H1 (cell line): ENCODE measurements at regions not wholly inside any gene's neighbourhood (a gene's known extent, or its start where the extent isn't known, plus 50 kb on each side); places are given as distances from the start of the nearest gene placed in this dataset.

Experiments
- CTCF ChIP-seq, 3 experiments: IDR thresholded peaks; 1 replicate in 2 of 3; 2 replicates in 1 of 3; pipeline versions ENCODE4 v1.5.1 to v1.6.1; 2011; ENCODE audit warnings: low read length in 3 of 3, mild to moderate bottlenecking in 3 of 3, inconsistent platforms in 2 of 3, low read depth in 1 of 3, moderate library complexity in 1 of 3; ENCODE audit not compliant: insufficient read depth in 1 of 3; ENCODE audit errors: control extremely low read depth in 1 of 3
- EP300 ChIP-seq, 2 experiments: IDR thresholded peaks; 1 replicate in 1 of 2; 2 replicates in 1 of 2; pipeline ENCODE4 v1.6.1; 2011 to 2012; ENCODE audit warnings: low read depth in 2 of 2, low read length in 2 of 2, mild to moderate bottlenecking in 2 of 2, borderline replicate concordance in 1 of 2, inconsistent platforms in 1 of 2, moderate library complexity in 1 of 2
- EZH2 ChIP-seq: fragments of 200-600 bp; sonication (generic); IDR thresholded peaks from 2 replicates; pipeline ENCODE4 v1.7.1; 2012; ENCODE audit warnings: low read depth, mild to moderate bottlenecking, moderate library complexity, low read length, inconsistent platforms; ENCODE audit not compliant: severe bottlenecking
- NRF1 ChIP-seq: IDR thresholded peaks from 2 replicates; pipeline ENCODE4 v1.6.1; 2011; ENCODE audit warnings: mild to moderate bottlenecking, low read depth, low read length, improper control_type of control experiment
- POLR2A ChIP-seq, 2 experiments: IDR thresholded peaks; 1 replicate in 1 of 2; 2 replicates in 1 of 2; pipeline ENCODE4 v1.6.1; 2011; ENCODE audit warnings: low read depth in 2 of 2, low read length in 2 of 2, mild to moderate bottlenecking in 2 of 2; ENCODE audit errors: control extremely low read depth in 1 of 2
- SP4 ChIP-seq: IDR thresholded peaks from 2 replicates; pipeline ENCODE4 v1.6.1; 2012; ENCODE audit warnings: low read length, inconsistent platforms
- ZNF274 ChIP-seq: IDR thresholded peaks from 2 replicates; pipeline ENCODE4 v1.7.0; 2012; ENCODE audit warnings: low read length, borderline replicate concordance; ENCODE audit errors: extremely low read depth

DNA sequence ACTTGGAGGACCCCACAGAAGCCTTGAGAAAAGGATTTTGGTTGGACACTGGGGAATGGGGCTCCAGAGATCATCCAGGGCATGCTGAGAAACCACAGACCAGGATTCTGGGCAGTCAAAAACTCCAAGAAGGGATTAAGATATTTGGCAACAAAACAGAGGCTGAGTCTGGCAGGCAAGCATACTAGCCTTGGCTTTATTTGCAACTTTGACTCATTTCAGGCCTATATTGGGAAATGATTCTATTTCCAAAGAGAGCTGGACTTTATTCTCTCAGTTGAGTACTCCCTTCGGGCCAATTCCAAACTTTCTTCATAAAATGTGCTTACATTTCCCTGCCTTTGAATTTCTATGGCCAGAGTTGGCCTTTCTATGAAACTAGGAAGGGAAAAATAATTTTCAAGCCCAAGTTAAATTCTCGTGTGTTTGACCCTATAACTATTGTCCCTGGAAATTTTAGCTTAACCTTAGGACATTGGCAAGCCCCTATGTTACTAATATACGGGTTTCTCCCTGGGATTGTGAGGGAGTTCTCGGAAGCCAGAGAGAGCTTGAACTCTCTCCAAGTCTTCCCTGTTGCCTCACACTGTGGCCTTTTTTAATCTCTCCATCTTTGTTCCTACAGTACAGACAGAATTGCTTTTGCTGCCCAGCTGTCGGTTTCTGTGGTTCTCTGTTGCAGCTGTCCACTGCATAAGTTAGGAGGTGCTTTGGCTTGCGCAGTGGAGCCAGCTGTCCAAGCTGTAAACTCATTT lies 112.6 kb upstream of the FAM9A start:
- no peak for TF ChIP-seq POLR2A (IDR thresholded peaks at IDR 0.05; ENCODE audit: control extremely low read depth in 1 of 2, low read depth in 2 of 2, low read length in 2 of 2)
- no peak for TF ChIP-seq NRF1
- TF ChIP-seq EP300 (IDR thresholded peaks at IDR 0.05; ENCODE audit: borderline replicate concordance in 1 of 2, low read depth in 2 of 2, low read length in 2 of 2), result no peak
- TF ChIP-seq CTCF (IDR thresholded peaks at IDR 0.05; ENCODE audit: control extremely low read depth in 1 of 3, insufficient read depth in 1 of 3, low read depth in 1 of 3, low read length in 3 of 3), result no peak
- no peak for TF ChIP-seq EZH2
- no peak for TF ChIP-seq SP4
- no peak for TF ChIP-seq ZNF274
